ENCODE measurements at regions not wholly inside any gene's neighbourhood (a gene's known extent, or its start where the extent isn't known, plus 50 kb on each side); places are given as distances from the start of the nearest gene placed in this dataset.

GRCh38 chr10:37488792-37489657 is 363.6 kb downstream of the ANKRD30A start:
- TF ChIP-seq CTCF (conservative IDR thresholded peaks at IDR 0.05; ENCODE audit: low read depth in 2 of 2): no peak
- no peak for TF ChIP-seq POLR2AphosphoS5 (IDR thresholded peaks at IDR 0.05; ENCODE audit: low read depth)
- no peak for TF ChIP-seq REST (IDR thresholded peaks at IDR 0.05; ENCODE audit: unreplicated experiment)
- no peak for TF ChIP-seq EZH2 (IDR thresholded peaks at IDR 0.05; ENCODE audit: low read depth, unreplicated experiment)
- TF ChIP-seq EZH2phosphoT487 (IDR thresholded peaks at IDR 0.05; ENCODE audit: unreplicated experiment): no peak
- TF ChIP-seq JUNB (IDR thresholded peaks at IDR 0.05; ENCODE audit: unreplicated experiment): no peak
- TF ChIP-seq ZNF462 (CRISPR knock-in tag; IDR thresholded peaks at IDR 0.05): no peak
- no peak for TF ChIP-seq ZNF114 (CRISPR knock-in tag; IDR thresholded peaks at IDR 0.05)
- TF ChIP-seq ZNF331 (CRISPR knock-in tag; IDR thresholded peaks at IDR 0.05; ENCODE audit: low read depth): no peak
